Globus pallidus (tissue), 1 donor: ENCODE measurements at regions not wholly inside any gene's neighbourhood (a gene's known extent, or its start where the extent isn't known, plus 50 kb on each side); places are given as distances from the start of the nearest gene placed in this dataset.
A peak's percentile ranks its signal among the peaks of the same experiment; 100 is the strongest.
"Not testable (repeated sequence)": the region's sequence is repeated elsewhere in the genome, so short reads cannot be mapped to it uniquely, and the experiment has no call there.

Experiments
- DNase-seq: peaks from one replicate; pipeline ENCODE4 v3.0.0-alpha.2; 2015; ENCODE audit warnings: low spot score

GRCh38 chrY:7415157-7415633, 503.6 kb upstream of the AMELY start:
- no peak for DNase-seq

- no peak for DNase-seq
Observed at GRCh38 chrY:7390056-7390455, 478.5 kb upstream of the AMELY start.

- DNase-seq = no peak
Observed at GRCh38 chrY:7382988-7383387, 471.4 kb upstream of the AMELY start.

- no peak for DNase-seq
Observed at GRCh38 chrY:7377091-7377490, 465.5 kb upstream of the AMELY start.

- not testable (repeated sequence) for DNase-seq
Observed at GRCh38 chrY:7374485-7374884, 462.9 kb upstream of the AMELY start.

GRCh38 chrY:7371953-7372352, 460.4 kb upstream of the AMELY start:
- DNase-seq = not testable (repeated sequence)

GRCh38 chrY:7371026-7371425, 459.5 kb upstream of the AMELY start:
- DNase-seq = not testable (repeated sequence)

- no peak for DNase-seq
Observed at GRCh38 chrY:7359520-7359919, 448.0 kb upstream of the AMELY start.

GRCh38 chrY:7358103-7358752, 446.7 kb upstream of the AMELY start:
- DNase-seq = no peak

GRCh38 chrY:7355891-7356290, 444.3 kb upstream of the AMELY start:
- DNase-seq = not testable (repeated sequence)

- peak; percentile 20 for DNase-seq
Observed at GRCh38 chrY:7344661-7345060, 433.1 kb upstream of the AMELY start.

- no peak for DNase-seq
Observed at GRCh38 chrY:7343261-7343660, 431.7 kb upstream of the AMELY start.

GRCh38 chrY:7342732-7343131, 431.2 kb upstream of the AMELY start:
- DNase-seq = not testable (repeated sequence)

GRCh38 chrY:7339391-7340087, 428.0 kb upstream of the AMELY start:
- no peak for DNase-seq

- no peak for DNase-seq
Observed at GRCh38 chrY:7336023-7336873, 424.7 kb upstream of the AMELY start.

- no peak for DNase-seq
Observed at GRCh38 chrY:7334449-7334848, 422.9 kb upstream of the AMELY start.

GRCh38 chrY:7326296-7327246, 415.0 kb upstream of the AMELY start:
- no peak for DNase-seq

GRCh38 chrY:7325531-7325930, 414.0 kb upstream of the AMELY start:
- DNase-seq = no peak

GRCh38 chrY:7320751-7321150, 409.2 kb upstream of the AMELY start:
- DNase-seq = no peak

GRCh38 chrY:7320171-7320570, 408.6 kb upstream of the AMELY start:
- DNase-seq = not testable (repeated sequence)

GRCh38 chrY:7318122-7318521, 406.6 kb upstream of the AMELY start:
- no peak for DNase-seq

- DNase-seq = no peak
Observed at GRCh38 chrY:7317571-7317970, 406.0 kb upstream of the AMELY start.
